ENCODE measurements at regions not wholly inside any gene's neighbourhood (a gene's known extent, or its start where the extent isn't known, plus 50 kb on each side); places are given as distances from the start of the nearest gene placed in this dataset.

DNA sequence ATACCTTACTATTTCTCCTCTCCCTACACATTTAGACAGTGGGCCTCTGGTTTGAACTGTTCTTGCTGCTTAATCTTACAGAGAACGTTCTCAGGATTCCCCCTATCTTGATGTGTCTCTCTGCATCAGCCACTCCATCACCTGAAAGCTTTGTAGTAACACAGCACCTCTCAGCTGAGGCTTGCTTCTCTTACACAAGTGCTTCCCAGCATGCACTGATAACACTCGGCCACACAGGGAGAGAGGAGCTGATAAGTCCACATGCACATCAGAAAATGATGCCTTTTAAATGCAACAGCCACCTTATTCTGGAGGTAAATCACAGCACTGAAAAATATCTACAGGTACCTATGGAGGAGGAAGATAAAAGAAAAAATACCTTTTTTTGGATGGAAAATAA lies 192.2 kb upstream of the TSHZ3 start:
- H3K27me3 ChIP-seq (ENCODE audit: control insufficient read depth in 4 of 4, insufficient read depth in 4 of 4, low read length in 3 of 4), result peaks cover 0 to 3% (median 0%) of the 10 kb centered on the region in 4 donors
- no peak overlapping the region for H3K4me3 ChIP-seq (ENCODE audit: low read depth in 1 of 3, low read length in 3 of 3)
- H3K27ac ChIP-seq (ENCODE audit: low read depth in 1 of 2, low read length in 2 of 2), result no peak overlapping the region
- H3K4me1 ChIP-seq (ENCODE audit: control insufficient read depth in 4 of 4, insufficient read depth in 4 of 4, low read length in 3 of 4), result no peaks in the 10 kb centered on the region
- TF ChIP-seq, protein P1, sequence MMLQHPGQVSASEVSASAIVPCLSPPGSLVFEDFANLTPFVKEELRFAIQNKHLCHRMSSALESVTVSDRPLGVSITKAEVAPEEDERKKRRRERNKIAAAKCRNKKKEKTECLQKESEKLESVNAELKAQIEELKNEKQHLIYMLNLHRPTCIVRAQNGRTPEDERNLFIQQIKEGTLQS (IDR thresholded peaks at IDR 0.05), result no peak
- no peak for TF ChIP-seq RXRA (IDR thresholded peaks at IDR 0.05)
- WGBS, result 13% methylated on average over 2 of the region's 2 CpGs
- DNase-seq (ENCODE audit: low spot score), result no peak
- no peak overlapping the region for H3K9ac ChIP-seq (ENCODE audit: low read depth in 1 of 2, low read length in 2 of 2)
- peaks cover 0 to 6% (median 0%) of the 10 kb centered on the region in 4 donors for H3K9me3 ChIP-seq (ENCODE audit: control insufficient read depth in 4 of 4, low read length in 3 of 4)
- no peaks in the 10 kb centered on the region for H3K36me3 ChIP-seq (ENCODE audit: control insufficient read depth in 4 of 4, insufficient read depth in 3 of 4, low read depth in 1 of 4, low read length in 3 of 4)

DNA sequence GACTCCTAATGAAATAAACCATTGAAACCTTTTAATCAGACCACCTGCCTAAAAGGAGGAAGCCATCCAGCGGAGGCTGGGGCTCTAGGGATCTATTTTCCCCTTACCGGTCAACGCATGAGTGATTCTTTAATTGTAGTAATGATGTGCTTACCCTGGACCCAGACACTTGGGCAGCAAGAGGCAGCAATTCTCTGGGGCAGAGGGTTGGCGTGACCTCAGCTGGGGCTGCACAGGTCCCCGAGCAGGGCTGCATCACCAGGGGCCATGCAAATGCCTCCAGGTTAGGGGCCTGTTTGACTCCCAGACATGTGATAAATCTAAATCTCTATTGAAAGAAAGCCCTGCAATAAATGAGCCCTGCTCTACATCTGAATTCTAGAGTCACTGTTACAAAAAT lies 194.2 kb upstream of the TSHZ3 start:
- DNase-seq (ENCODE audit: low spot score), result no peak
- Histone ChIP-seq H3K27me3 (ENCODE audit: control insufficient read depth in 4 of 4, insufficient read depth in 4 of 4, low read length in 3 of 4) (peaks cover 0 to 3% (median 0%) of the 10 kb centered on the region in 4 donors), H3K4me3 (ENCODE audit: low read depth in 1 of 3, low read length in 3 of 3) (no peak overlapping the region), H3K36me3 (ENCODE audit: control insufficient read depth in 4 of 4, insufficient read depth in 3 of 4, low read depth in 1 of 4, low read length in 3 of 4) (no peaks in the 10 kb centered on the region), H3K9me3 (ENCODE audit: control insufficient read depth in 4 of 4, low read length in 3 of 4) (peaks cover 0 to 6% (median 0%) of the 10 kb centered on the region in 4 donors), H3K4me1 (ENCODE audit: control insufficient read depth in 4 of 4, insufficient read depth in 4 of 4, low read length in 3 of 4) (no peaks in the 10 kb centered on the region), H3K27ac (ENCODE audit: low read depth in 1 of 2, low read length in 2 of 2) (no peak overlapping the region), H3K9ac (ENCODE audit: low read depth in 1 of 2, low read length in 2 of 2) (no peak overlapping the region)
- TF ChIP-seq FOXA2 (IDR thresholded peaks at IDR 0.05) (no peak), RXRA (IDR thresholded peaks at IDR 0.05) (no peak), RAD21 (IDR thresholded peaks at IDR 0.05) (no peak), HNF4G (IDR thresholded peaks at IDR 0.05) (no peak), JUND (IDR thresholded peaks at IDR 0.05) (no peak), SP1 (IDR thresholded peaks at IDR 0.05) (no peak), NR2F2 (IDR thresholded peaks at IDR 0.05) (no peak), GABPA (IDR thresholded peaks at IDR 0.05 in 1 of 2, conservative IDR thresholded peaks at IDR 0.05 in 1 of 2) (no peak), HNF4A (conservative IDR thresholded peaks at IDR 0.05) (no peak), FOXA1 (IDR thresholded peaks at IDR 0.05) (no peak), YY1 (IDR thresholded peaks at IDR 0.05) (no peak), TAF1 (conservative IDR thresholded peaks at IDR 0.05) (no peak), EGR1 (IDR thresholded peaks at IDR 0.05; ENCODE audit: low read depth in 2 of 2) (no peak)
- TF ChIP-seq, protein P2, sequence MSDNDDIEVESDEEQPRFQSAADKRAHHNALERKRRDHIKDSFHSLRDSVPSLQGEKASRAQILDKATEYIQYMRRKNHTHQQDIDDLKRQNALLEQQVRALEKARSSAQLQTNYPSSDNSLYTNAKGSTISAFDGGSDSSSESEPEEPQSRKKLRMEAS (IDR thresholded peaks at IDR 0.05), result no peak
- TF ChIP-seq, protein P1 (IDR thresholded peaks at IDR 0.05), result no peak
- TF ChIP-seq, protein P3, sequence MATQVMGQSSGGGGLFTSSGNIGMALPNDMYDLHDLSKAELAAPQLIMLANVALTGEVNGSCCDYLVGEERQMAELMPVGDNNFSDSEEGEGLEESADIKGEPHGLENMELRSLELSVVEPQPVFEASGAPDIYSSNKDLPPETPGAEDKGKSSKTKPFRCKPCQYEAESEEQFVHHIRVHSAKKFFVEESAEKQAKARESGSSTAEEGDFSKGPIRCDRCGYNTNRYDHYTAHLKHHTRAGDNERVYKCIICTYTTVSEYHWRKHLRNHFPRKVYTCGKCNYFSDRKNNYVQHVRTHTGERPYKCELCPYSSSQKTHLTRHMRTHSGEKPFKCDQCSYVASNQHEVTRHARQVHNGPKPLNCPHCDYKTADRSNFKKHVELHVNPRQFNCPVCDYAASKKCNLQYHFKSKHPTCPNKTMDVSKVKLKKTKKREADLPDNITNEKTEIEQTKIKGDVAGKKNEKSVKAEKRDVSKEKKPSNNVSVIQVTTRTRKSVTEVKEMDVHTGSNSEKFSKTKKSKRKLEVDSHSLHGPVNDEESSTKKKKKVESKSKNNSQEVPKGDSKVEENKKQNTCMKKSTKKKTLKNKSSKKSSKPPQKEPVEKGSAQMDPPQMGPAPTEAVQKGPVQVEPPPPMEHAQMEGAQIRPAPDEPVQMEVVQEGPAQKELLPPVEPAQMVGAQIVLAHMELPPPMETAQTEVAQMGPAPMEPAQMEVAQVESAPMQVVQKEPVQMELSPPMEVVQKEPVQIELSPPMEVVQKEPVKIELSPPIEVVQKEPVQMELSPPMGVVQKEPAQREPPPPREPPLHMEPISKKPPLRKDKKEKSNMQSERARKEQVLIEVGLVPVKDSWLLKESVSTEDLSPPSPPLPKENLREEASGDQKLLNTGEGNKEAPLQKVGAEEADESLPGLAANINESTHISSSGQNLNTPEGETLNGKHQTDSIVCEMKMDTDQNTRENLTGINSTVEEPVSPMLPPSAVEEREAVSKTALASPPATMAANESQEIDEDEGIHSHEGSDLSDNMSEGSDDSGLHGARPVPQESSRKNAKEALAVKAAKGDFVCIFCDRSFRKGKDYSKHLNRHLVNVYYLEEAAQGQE (IDR thresholded peaks at IDR 0.05), result no peak
- TF ChIP-seq, protein P4, sequence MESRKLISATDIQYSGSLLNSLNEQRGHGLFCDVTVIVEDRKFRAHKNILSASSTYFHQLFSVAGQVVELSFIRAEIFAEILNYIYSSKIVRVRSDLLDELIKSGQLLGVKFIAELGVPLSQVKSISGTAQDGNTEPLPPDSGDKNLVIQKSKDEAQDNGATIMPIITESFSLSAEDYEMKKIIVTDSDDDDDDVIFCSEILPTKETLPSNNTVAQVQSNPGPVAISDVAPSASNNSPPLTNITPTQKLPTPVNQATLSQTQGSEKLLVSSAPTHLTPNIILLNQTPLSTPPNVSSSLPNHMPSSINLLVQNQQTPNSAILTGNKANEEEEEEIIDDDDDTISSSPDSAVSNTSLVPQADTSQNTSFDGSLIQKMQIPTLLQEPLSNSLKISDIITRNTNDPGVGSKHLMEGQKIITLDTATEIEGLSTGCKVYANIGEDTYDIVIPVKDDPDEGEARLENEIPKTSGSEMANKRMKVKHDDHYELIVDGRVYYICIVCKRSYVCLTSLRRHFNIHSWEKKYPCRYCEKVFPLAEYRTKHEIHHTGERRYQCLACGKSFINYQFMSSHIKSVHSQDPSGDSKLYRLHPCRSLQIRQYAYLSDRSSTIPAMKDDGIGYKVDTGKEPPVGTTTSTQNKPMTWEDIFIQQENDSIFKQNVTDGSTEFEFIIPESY (IDR thresholded peaks at IDR 0.05), result no peak
- TF ChIP-seq, protein P5, sequence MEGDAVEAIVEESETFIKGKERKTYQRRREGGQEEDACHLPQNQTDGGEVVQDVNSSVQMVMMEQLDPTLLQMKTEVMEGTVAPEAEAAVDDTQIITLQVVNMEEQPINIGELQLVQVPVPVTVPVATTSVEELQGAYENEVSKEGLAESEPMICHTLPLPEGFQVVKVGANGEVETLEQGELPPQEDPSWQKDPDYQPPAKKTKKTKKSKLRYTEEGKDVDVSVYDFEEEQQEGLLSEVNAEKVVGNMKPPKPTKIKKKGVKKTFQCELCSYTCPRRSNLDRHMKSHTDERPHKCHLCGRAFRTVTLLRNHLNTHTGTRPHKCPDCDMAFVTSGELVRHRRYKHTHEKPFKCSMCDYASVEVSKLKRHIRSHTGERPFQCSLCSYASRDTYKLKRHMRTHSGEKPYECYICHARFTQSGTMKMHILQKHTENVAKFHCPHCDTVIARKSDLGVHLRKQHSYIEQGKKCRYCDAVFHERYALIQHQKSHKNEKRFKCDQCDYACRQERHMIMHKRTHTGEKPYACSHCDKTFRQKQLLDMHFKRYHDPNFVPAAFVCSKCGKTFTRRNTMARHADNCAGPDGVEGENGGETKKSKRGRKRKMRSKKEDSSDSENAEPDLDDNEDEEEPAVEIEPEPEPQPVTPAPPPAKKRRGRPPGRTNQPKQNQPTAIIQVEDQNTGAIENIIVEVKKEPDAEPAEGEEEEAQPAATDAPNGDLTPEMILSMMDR (IDR thresholded peaks at IDR 0.05; ENCODE audit: low read depth, low read length, missing input control), result no peak
- 77% methylated on average over 5 of the region's 5 CpGs for WGBS
